GM23248 (cell line): ENCODE measurements at regions not wholly inside any gene's neighbourhood (a gene's known extent, or its start where the extent isn't known, plus 50 kb on each side); places are given as distances from the start of the nearest gene placed in this dataset.
"Not testable (repeated sequence)": the region's sequence is repeated elsewhere in the genome, so short reads cannot be mapped to it uniquely, and the experiment has no call there.

Experiments
- DNase-seq: peaks from one replicate; pipeline ENCODE4 v3.0.0-alpha.2; 2015
- H2AFZ ChIP-seq: fragments of 200-600 bp; sonication (generic); 2 replicates; pipeline ENCODE4 v1.6.1; 2016; ENCODE audit warnings: antibody characterized with exemption
- H3F3A ChIP-seq: fragments of 200-600 bp; sonication (generic); 2 replicates; pipeline ENCODE4 v1.6.1; 2016; ENCODE audit warnings: mild to moderate bottlenecking, antibody characterized with exemption, mixed run types; ENCODE audit not compliant: insufficient read depth
- H3K27ac ChIP-seq: fragments of 200-600 bp; sonication (generic); 2 replicates; pipeline ENCODE4 v1.5.1; 2016; ENCODE audit warnings: mild to moderate bottlenecking
- H3K27me3 ChIP-seq: fragments of 200-600 bp; sonication (generic); replicated peaks from 2 replicates; pipeline ENCODE4 v1.6.1; 2016; ENCODE audit warnings: mild to moderate bottlenecking; ENCODE audit not compliant: insufficient read depth
- H3K36me3 ChIP-seq: fragments of 200-600 bp; sonication (generic); 2 replicates; pipeline ENCODE4 v1.6.1; 2016; ENCODE audit warnings: low read depth, mild to moderate bottlenecking
- H3K4me1 ChIP-seq: fragments of 200-600 bp; sonication (generic); 2 replicates; pipeline ENCODE4 v1.6.1; 2016; ENCODE audit warnings: mild to moderate bottlenecking; ENCODE audit not compliant: insufficient read depth
- H3K4me2 ChIP-seq: fragments of 200-600 bp; sonication (generic); one replicate; pipeline ENCODE4 v1.6.1; 2016; ENCODE audit warnings: mild to moderate bottlenecking; ENCODE audit not compliant: unreplicated experiment
- H3K4me3 ChIP-seq: fragments of 200-600 bp; sonication (generic); 2 replicates; pipeline ENCODE4 v1.5.1; 2016; ENCODE audit warnings: mild to moderate bottlenecking
- H3K79me2 ChIP-seq: fragments of 200-600 bp; sonication (generic); 2 replicates; pipeline ENCODE4 v1.6.1; 2016; ENCODE audit warnings: mild to moderate bottlenecking; ENCODE audit not compliant: insufficient read depth
- H3K9ac ChIP-seq: fragments of 200-600 bp; sonication (generic); 2 replicates; pipeline ENCODE4 v1.6.1; 2016; ENCODE audit warnings: mild to moderate bottlenecking
- H3K9me2 ChIP-seq: fragments of 200-600 bp; sonication (generic); 2 replicates; pipeline ENCODE4 v1.6.1; 2016; ENCODE audit warnings: mixed run types, mild to moderate bottlenecking, moderate library complexity; ENCODE audit not compliant: insufficient read depth
- H3K9me3 ChIP-seq: fragments of 200-600 bp; sonication (generic); one replicate; pipeline ENCODE4 v1.6.1; 2017; ENCODE audit warnings: low read depth
- H4K20me1 ChIP-seq: fragments of 200-600 bp; sonication (generic); 2 replicates; pipeline ENCODE4 v1.6.0; 2016; ENCODE audit not compliant: insufficient read depth
- EZH2 ChIP-seq: fragments of 200-600 bp; sonication (generic); IDR thresholded peaks from 2 replicates; pipeline ENCODE4 v1.6.1; 2018; ENCODE audit warnings: antibody characterized with exemption, mild to moderate bottlenecking; ENCODE audit not compliant: insufficient read depth, poor library complexity, severe bottlenecking
- EZH2phosphoT487 ChIP-seq: fragments of 200-600 bp; sonication (generic); IDR thresholded peaks from 2 replicates; pipeline ENCODE4 v1.6.1; 2018; ENCODE audit warnings: antibody characterized with exemption, moderate library complexity, mild to moderate bottlenecking, low read depth; ENCODE audit not compliant: insufficient read depth
- WGBS, 2 experiments: methylation state at CpG; one replicate each; pipeline ENCODE4 v1.1.6; 2015 to 2017; ENCODE audit warnings: low lambda C conversion rate in 2 of 2, low coverage in 1 of 2; ENCODE audit errors: missing lambda C conversion rate in 2 of 2; 5-methylcytosine and 5-hydroxymethylcytosine counted together
- in situ Hi-C: fragments of 300-500 bp; cut with MboI; formaldehyde crosslinking; loops from 2 replicates; pipeline ENCODE4 v1.15.0; 2020

DNA sequence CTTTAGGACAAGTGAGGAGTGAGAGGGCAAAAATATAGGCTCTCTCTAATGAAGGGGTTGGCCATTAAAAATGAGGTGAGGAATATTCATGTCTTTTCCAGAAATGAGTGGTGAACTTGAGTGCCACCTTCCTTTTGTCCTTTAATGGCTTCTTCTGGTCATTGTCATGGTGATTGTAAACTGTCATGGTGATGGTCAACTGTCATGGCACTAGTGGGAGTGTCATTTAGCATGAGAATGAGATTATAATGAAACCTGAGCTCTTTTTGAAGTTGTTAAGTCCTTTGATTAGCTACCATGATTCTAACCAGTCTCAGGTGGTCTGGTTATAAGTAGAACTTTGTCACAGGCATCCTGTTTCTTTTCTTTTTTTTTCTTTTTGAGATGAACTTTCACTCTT lies 524.4 kb downstream of the NEBL start:
- H3K4me1 ChIP-seq, result no peaks in the 10 kb centered on the region
- H3K9me3 ChIP-seq, result no peaks in the 10 kb centered on the region
- H3K27ac ChIP-seq, result no peak overlapping the region
- no peaks in the 10 kb centered on the region for H3K9me2 ChIP-seq
- H3F3A ChIP-seq, result no peaks in the 10 kb centered on the region
- H3K4me3 ChIP-seq, result no peak overlapping the region
- no peak for TF ChIP-seq EZH2
- no peak for TF ChIP-seq EZH2phosphoT487
- DNase-seq, result no peak
- H3K27me3 ChIP-seq, result no peaks in the 10 kb centered on the region
- in situ Hi-C loops, result no loop called here
- no peaks in the 10 kb centered on the region for H3K79me2 ChIP-seq
- no peaks in the 10 kb centered on the region for H3K36me3 ChIP-seq
- no peak overlapping the region for H3K4me2 ChIP-seq
- no peak overlapping the region for H2AFZ ChIP-seq
- no peak overlapping the region for H3K9ac ChIP-seq
- no peaks in the 10 kb centered on the region for H4K20me1 ChIP-seq

DNA sequence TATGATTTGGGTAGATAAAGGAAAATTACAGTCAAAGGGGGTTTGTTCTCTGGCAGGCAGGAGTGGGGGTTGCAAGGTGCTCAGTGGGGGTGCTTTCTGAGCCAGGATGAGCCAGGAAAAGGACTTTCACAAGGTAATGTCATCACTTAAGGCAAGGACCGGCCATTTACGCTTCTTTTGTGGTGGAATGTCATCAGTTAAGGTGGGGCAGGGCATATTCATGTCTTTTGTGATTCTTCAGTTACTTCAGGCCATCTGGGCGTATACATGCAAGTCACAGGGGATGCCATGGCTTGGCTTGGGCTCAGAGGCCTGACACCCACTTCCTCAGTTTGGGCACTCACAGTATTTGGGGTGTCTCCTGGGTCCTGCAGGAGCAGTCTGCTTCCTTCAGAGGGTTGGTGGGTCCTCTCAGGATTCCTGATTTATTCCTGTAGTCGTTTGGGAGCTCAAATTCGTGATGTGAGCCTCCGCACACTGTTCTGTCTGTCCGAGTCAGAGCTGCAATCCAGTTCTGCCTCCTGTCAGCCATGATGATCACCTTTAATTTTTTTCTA lies 526.1 kb downstream of the NEBL start:
- H3K27me3 ChIP-seq, H3K4me3 ChIP-seq, H3K4me1 ChIP-seq, H3K27ac ChIP-seq, H3K9me3 ChIP-seq, H4K20me1 ChIP-seq, H3K36me3 ChIP-seq, DNase-seq, H3F3A ChIP-seq, H3K79me2 ChIP-seq, in situ Hi-C loops, H3K9me2 ChIP-seq, H3K9ac ChIP-seq, H3K4me2 ChIP-seq, H2AFZ ChIP-seq: not testable (repeated sequence)
- 31 to 54% methylated on average over 7 of the region's 7 CpGs for WGBS, 2 experiments

DNA sequence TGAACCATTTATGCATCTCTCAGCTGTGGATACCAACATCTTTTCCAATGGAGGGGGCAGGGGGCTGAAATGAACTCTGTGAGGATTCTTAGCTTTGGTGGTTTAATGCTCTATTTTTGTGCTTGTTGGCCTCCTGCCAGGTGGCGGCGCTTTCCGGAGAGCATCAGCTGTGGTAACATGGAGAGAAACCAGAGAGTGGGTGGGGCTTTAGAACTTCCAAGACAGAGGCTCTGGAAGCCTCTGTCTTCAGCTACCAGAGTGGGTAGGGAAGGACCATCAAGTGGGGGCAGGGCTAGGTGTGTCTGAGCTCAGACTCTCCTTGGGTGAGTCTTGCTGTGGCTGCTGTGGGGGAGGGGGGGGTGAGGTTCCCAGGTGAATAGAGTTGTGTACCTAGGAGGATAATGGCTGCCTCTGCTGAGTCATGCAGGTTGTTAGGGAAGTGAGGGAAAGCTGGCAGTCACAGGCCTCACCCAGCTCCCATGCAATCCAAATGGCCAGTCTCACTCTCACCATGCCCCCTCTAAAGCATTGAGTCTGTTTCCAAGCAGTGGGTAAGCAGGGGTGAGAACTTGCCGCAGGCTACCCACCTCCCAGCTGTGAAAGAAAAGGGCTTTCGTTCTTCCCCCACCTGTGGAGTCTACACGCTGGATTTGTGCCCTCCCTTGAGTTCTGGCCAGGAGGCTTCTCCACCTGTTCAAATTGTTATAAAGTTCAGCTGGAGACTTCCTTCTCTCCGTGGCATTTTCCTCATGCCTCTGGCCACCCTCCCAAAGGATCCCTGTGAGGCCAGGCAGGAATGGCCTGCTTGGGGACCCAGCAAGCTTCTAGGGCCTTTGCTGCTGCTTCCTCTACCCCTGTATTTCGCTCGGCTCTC lies 527.0 kb downstream of the NEBL start:
- Histone ChIP-seq H3K27ac (no peak overlapping the region), H3K4me3 (no peak overlapping the region), H3K9me3 (no peaks in the 10 kb centered on the region), H3K9me2 (no peaks in the 10 kb centered on the region), H4K20me1 (no peaks in the 10 kb centered on the region), H3K27me3 (no peaks in the 10 kb centered on the region), H3K36me3 (no peaks in the 10 kb centered on the region), H3K9ac (no peak overlapping the region), H3K4me2 (no peak overlapping the region), H3K79me2 (no peaks in the 10 kb centered on the region), H3K4me1 (no peaks in the 10 kb centered on the region), H3F3A (no peaks in the 10 kb centered on the region), H2AFZ (no peak overlapping the region)
- no peak for DNase-seq
- in situ Hi-C loops, result no loop called here
- 55 to 57% methylated on average over 9 of the region's 9 CpGs for WGBS, 2 experiments
- TF ChIP-seq EZH2 (no peak), EZH2phosphoT487 (no peak)

DNA sequence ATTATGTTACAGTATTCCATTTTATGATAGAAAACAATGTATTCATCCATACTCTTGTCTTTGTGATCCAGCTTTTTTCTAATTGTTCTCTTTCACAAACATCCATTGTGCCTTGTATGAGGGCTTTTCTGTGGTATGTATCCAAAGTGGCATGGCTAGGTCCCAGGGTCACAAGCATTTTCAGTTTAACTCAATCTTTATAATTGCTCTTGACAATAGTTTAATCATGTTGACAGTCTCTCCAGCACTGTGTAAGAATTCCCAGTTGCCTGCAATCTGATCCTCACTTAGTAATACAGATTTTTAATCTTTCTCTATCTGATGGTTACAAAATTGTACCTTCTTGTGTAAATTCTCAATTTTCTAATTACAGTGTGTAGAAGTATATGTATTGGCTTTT lies 533.4 kb downstream of the NEBL start:
- no peak for DNase-seq
- Histone ChIP-seq H3K79me2 (no peaks in the 10 kb centered on the region), H3K9ac (no peak overlapping the region), H3K27ac (no peak overlapping the region), H3K4me1 (no peaks in the 10 kb centered on the region), H3K9me2 (no peaks in the 10 kb centered on the region), H3K4me3 (no peak overlapping the region), H3K27me3 (no peaks in the 10 kb centered on the region), H2AFZ (no peak overlapping the region), H3K9me3 (no peaks in the 10 kb centered on the region), H3F3A (no peaks in the 10 kb centered on the region), H3K4me2 (no peak overlapping the region), H4K20me1 (no peaks in the 10 kb centered on the region), H3K36me3 (no peaks in the 10 kb centered on the region)
- TF ChIP-seq EZH2phosphoT487 (no peak), EZH2 (no peak)
- in situ Hi-C loops, result no loop called here

DNA sequence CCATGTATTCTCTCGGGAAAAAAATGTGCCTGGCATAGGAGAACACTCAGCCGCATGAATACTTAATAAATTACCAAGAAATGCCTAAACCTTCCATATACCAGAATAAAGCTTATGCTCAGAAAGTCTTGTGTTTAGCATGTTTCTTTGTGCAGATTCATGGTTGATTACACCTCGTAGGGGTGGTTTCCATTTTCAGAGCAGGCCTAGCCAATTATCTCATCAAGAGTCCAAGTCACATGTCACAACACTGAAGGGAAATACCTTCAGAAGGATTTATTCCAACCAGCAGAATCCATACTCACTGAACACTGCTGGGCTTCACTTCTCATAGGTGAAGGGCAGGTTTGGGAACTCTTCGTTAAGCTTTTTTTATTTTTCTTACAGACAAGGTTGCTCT lies 539.7 kb downstream of the PLXDC2 start:
- H3K27ac ChIP-seq, result no peak overlapping the region
- WGBS, 2 experiments, result 36 to 46% methylated on average over 4 of the region's 4 CpGs
- H3K36me3 ChIP-seq, result no peaks in the 10 kb centered on the region
- H3K9me2 ChIP-seq, result no peaks in the 10 kb centered on the region
- TF ChIP-seq EZH2phosphoT487 (no peak), EZH2 (no peak)
- H3K79me2 ChIP-seq, result no peaks in the 10 kb centered on the region
- H3K4me3 ChIP-seq, result no peak overlapping the region
- H3K4me1 ChIP-seq, result no peaks in the 10 kb centered on the region
- no peak overlapping the region for H2AFZ ChIP-seq
- no peaks in the 10 kb centered on the region for H4K20me1 ChIP-seq
- H3K9me3 ChIP-seq, result no peaks in the 10 kb centered on the region
- no peak for DNase-seq
- no peak overlapping the region for H3K9ac ChIP-seq
- no peaks in the 10 kb centered on the region for H3K27me3 ChIP-seq
- H3F3A ChIP-seq, result no peaks in the 10 kb centered on the region
- H3K4me2 ChIP-seq, result no peak overlapping the region
- in situ Hi-C loops, result no loop called here
